ENCODE measurements at regions not wholly inside any gene's neighbourhood (a gene's known extent, or its start where the extent isn't known, plus 50 kb on each side); places are given as distances from the start of the nearest gene placed in this dataset.

GRCh38 chr11:109320595-109320994 lies 101.4 kb upstream of the C11orf87 start:
- Histone ChIP-seq H3K4me1 (no peaks in the 10 kb centered on the region), H3K27ac (no peak overlapping the region), H3K4me2 (ENCODE audit: low read length) (no peak overlapping the region), H3K9me3 (ENCODE audit: control insufficient read depth, low read length) (no peaks in the 10 kb centered on the region), H3K36me3 (ENCODE audit: control insufficient read depth, insufficient read depth, low read length) (no peaks in the 10 kb centered on the region), H3K9ac (no peak overlapping the region), H3K27me3 (ENCODE audit: control insufficient read depth, insufficient read depth, low read length) (no peaks in the 10 kb centered on the region), H2AFZ (no peak overlapping the region), H3K4me3 (ENCODE audit: low read depth, low read length) (no peak overlapping the region), H3K79me2 (no peaks in the 10 kb centered on the region)
- TF ChIP-seq CTCF (IDR thresholded peaks at IDR 0.05) = no peak

- H3K27ac ChIP-seq = no peak overlapping the region
- H3K27me3 ChIP-seq (ENCODE audit: control insufficient read depth, insufficient read depth, low read length) = no peaks in the 10 kb centered on the region
- no peak overlapping the region for H2AFZ ChIP-seq
- H3K36me3 ChIP-seq (ENCODE audit: control insufficient read depth, insufficient read depth, low read length) = no peaks in the 10 kb centered on the region
- no peak overlapping the region for H3K4me3 ChIP-seq (ENCODE audit: low read depth, low read length)
- no peak overlapping the region for H3K9ac ChIP-seq
- H3K79me2 ChIP-seq = no peaks in the 10 kb centered on the region
- no peaks in the 10 kb centered on the region for H3K9me3 ChIP-seq (ENCODE audit: control insufficient read depth, low read length)
- H3K4me2 ChIP-seq (ENCODE audit: low read length) = no peak overlapping the region
- TF ChIP-seq CTCF (IDR thresholded peaks at IDR 0.05) = no peak
- H3K4me1 ChIP-seq = no peaks in the 10 kb centered on the region
These were observed 95.2 kb upstream of the C11orf87 start for GRCh38 chr11:109326781-109327180.

- Histone ChIP-seq H3K9me3 (ENCODE audit: control insufficient read depth, low read length) (no peaks in the 10 kb centered on the region), H3K36me3 (ENCODE audit: control insufficient read depth, insufficient read depth, low read length) (no peaks in the 10 kb centered on the region), H2AFZ (no peak overlapping the region), H3K4me2 (ENCODE audit: low read length) (no peak overlapping the region), H3K4me3 (ENCODE audit: low read depth, low read length) (no peak overlapping the region), H3K27me3 (ENCODE audit: control insufficient read depth, insufficient read depth, low read length) (no peaks in the 10 kb centered on the region), H3K79me2 (no peaks in the 10 kb centered on the region), H3K9ac (no peak overlapping the region), H3K27ac (no peak overlapping the region), H3K4me1 (no peaks in the 10 kb centered on the region)
- TF ChIP-seq CTCF (IDR thresholded peaks at IDR 0.05) = no peak
These were observed 92.3 kb upstream of the C11orf87 start for GRCh38 chr11:109329716-109330115.

- no peaks in the 10 kb centered on the region for H3K4me1 ChIP-seq
- no peaks in the 10 kb centered on the region for H3K27me3 ChIP-seq (ENCODE audit: control insufficient read depth, insufficient read depth, low read length)
- H3K27ac ChIP-seq = no peak overlapping the region
- no peak overlapping the region for H2AFZ ChIP-seq
- H3K79me2 ChIP-seq = no peaks in the 10 kb centered on the region
- no peaks in the 10 kb centered on the region for H3K9me3 ChIP-seq (ENCODE audit: control insufficient read depth, low read length)
- H3K4me2 ChIP-seq (ENCODE audit: low read length) = no peak overlapping the region
- H3K4me3 ChIP-seq (ENCODE audit: low read depth, low read length) = no peak overlapping the region
- no peak for TF ChIP-seq CTCF (IDR thresholded peaks at IDR 0.05)
- H3K9ac ChIP-seq = no peak overlapping the region
- no peaks in the 10 kb centered on the region for H3K36me3 ChIP-seq (ENCODE audit: control insufficient read depth, insufficient read depth, low read length)
These were observed 83.9 kb upstream of the C11orf87 start for GRCh38 chr11:109338131-109338530.

- no peak for TF ChIP-seq CTCF (IDR thresholded peaks at IDR 0.05)
- no peak overlapping the region for H3K4me3 ChIP-seq (ENCODE audit: low read depth, low read length)
- no peak overlapping the region for H3K4me2 ChIP-seq (ENCODE audit: low read length)
- H3K27me3 ChIP-seq (ENCODE audit: control insufficient read depth, insufficient read depth, low read length) = no peaks in the 10 kb centered on the region
- H3K4me1 ChIP-seq = no peaks in the 10 kb centered on the region
- H3K36me3 ChIP-seq (ENCODE audit: control insufficient read depth, insufficient read depth, low read length) = no peaks in the 10 kb centered on the region
- no peak overlapping the region for H2AFZ ChIP-seq
- no peak overlapping the region for H3K27ac ChIP-seq
- no peaks in the 10 kb centered on the region for H3K9me3 ChIP-seq (ENCODE audit: control insufficient read depth, low read length)
- no peak overlapping the region for H3K9ac ChIP-seq
- H3K79me2 ChIP-seq = no peaks in the 10 kb centered on the region
These were observed 79.7 kb upstream of the C11orf87 start for GRCh38 chr11:109342261-109342660.
